DMS79 treated with DMSO at 0.1 percent for 48 hours (cell line): ENCODE measurements at regions not wholly inside any gene's neighbourhood (a gene's known extent, or its start where the extent isn't known, plus 50 kb on each side); places are given as distances from the start of the nearest gene placed in this dataset.
A peak's percentile ranks its signal among the peaks of the same experiment; 100 is the strongest.

Source experiments
- DNase-seq: peaks from one replicate; lab custom pipeline; 2025; lab: John Stamatoyannopoulos, UW

- DNase-seq = no peak
These were observed 55.7 kb upstream of the OR5AN1 start for GRCh38 chr11:59302991-59303390.

GRCh38 chr11:59295435-59295834, 63.3 kb upstream of the OR5AN1 start:
- no peak for DNase-seq

- DNase-seq = no peak
These were observed 66.1 kb upstream of the OR5AN1 start for GRCh38 chr11:59292611-59293010.

- DNase-seq = no peak
These were observed 67.5 kb upstream of the OR5AN1 start for GRCh38 chr11:59291228-59291627.

- DNase-seq = no peak
These were observed 69.1 kb upstream of the OR5AN1 start for GRCh38 chr11:59289356-59290181.

- no peak for DNase-seq
These were observed 72.9 kb upstream of the OR5AN1 start for GRCh38 chr11:59285716-59286260.

GRCh38 chr11:59284773-59285129, 72.0 kb upstream of the MPEG1 start:
- no peak for DNase-seq

GRCh38 chr11:59283825-59284772, 71.4 kb upstream of the MPEG1 start:
- DNase-seq = peak; percentile 38

- DNase-seq = no peak
These were observed 70.6 kb upstream of the MPEG1 start for GRCh38 chr11:59283311-59283710.

- no peak for DNase-seq
These were observed 68.5 kb upstream of the MPEG1 start for GRCh38 chr11:59281177-59281576.

- DNase-seq = no peak
These were observed 60.7 kb upstream of the MPEG1 start for GRCh38 chr11:59273373-59273841.

GRCh38 chr11:59272771-59273372, 60.1 kb upstream of the MPEG1 start:
- DNase-seq = no peak

GRCh38 chr11:59271811-59272327, 59.1 kb upstream of the MPEG1 start:
- no peak for DNase-seq

- DNase-seq = no peak
These were observed 58.6 kb upstream of the MPEG1 start for GRCh38 chr11:59271247-59271755.

- no peak for DNase-seq
These were observed 55.2 kb upstream of the MPEG1 start for GRCh38 chr11:59267736-59268475.

GRCh38 chr11:59267196-59267595, 54.5 kb upstream of the MPEG1 start:
- no peak for DNase-seq

GRCh38 chr11:59266491-59266890, 53.8 kb upstream of the MPEG1 start:
- DNase-seq = no peak

- no peak for DNase-seq
These were observed 53.0 kb upstream of the MPEG1 start for GRCh38 chr11:59265735-59266134.

- DNase-seq = no peak
These were observed 52.0 kb upstream of the MPEG1 start for GRCh38 chr11:59264736-59265135.

- DNase-seq = no peak
These were observed 50.6 kb upstream of the MPEG1 start for GRCh38 chr11:59263225-59263894.
